MV-4-11 (cell line): ENCODE measurements at regions not wholly inside any gene's neighbourhood (a gene's known extent, or its start where the extent isn't known, plus 50 kb on each side); places are given as distances from the start of the nearest gene placed in this dataset.
"Not testable (repeated sequence)": the region's sequence is repeated elsewhere in the genome, so short reads cannot be mapped to it uniquely, and the experiment has no call there.

Experiments
- DNase-seq: peaks from one replicate; lab custom pipeline; 2025; lab: John Stamatoyannopoulos, UW

DNA sequence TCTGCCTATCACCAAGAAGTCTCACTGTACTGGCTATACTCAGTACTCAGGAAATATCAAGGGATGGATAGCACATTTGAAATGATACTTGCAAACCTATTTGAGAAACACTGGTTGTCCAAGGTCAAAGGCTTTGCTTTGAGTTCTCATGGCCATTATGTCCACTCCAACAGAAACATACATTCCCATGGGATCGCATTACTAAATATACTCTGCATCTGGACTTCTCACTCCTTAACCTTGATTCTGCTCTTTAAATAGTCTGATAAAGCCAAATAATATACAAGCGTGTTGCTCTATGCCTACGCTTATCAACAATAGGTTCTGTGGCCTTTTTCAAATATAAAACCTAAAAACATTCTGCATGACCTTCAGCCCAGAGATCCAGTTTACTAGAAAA, 1054.8 kb downstream of the MRPL39 start:
- no peak for DNase-seq

DNA sequence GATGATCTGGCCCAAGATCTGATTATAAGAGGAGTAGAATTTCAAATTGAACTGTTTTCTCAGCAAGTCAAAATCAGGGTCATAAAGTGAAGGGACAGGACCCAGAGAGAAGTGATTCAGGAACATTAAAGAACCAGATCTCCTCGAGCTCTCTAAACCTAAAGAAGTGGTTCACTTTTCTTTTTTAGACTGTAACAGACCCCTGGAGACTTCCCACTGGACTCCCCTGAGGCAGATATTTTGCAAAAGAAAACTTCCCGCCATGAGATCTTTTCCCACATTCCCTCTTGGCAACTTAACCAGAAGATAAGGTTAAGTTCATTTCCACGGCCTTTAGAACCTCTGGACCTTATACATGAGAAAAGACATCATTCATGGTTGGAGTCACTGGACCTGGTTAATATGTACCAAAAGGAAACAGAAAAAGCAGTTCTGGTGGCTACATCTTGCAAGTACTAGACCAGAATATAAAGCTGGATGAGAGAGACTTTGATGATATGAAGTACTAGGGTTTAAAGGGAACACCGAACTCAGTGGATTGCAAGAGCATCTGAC, 1061.4 kb downstream of the MRPL39 start:
- DNase-seq = no peak

DNA sequence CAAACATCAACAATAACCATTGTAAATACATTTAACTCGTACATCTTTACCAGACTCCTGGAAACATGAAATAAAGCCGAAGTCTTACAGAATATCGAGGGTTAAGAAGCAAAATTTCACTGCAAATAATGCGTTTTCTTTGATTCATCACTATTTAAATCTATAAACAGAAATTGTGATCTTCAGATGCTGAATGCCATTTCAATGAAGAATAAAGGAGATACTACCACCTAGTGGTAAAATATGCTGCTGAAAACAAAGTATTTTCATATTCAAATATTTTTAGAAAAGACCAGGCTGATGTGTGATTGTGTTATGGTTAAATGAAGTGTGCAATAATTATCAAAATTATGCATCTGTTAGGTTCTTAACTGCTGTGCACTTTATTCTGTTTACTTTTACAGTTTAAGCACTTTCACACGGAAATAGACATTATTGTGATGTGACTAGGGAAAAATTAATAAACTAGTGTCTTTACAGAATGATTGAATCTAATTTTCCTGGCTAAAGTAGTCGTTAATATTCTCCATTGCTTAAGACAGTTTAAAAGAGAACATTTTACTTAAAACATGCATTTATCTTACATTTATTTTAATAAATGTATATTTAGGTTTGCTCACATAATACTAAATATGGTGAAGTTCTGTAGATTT, 1093.1 kb downstream of the MRPL39 start:
- peak; percentile 6 for DNase-seq

- DNase-seq = no peak
Observed at GRCh38 chr21:24509131-24509530, 1098.2 kb downstream of the MRPL39 start.

DNA sequence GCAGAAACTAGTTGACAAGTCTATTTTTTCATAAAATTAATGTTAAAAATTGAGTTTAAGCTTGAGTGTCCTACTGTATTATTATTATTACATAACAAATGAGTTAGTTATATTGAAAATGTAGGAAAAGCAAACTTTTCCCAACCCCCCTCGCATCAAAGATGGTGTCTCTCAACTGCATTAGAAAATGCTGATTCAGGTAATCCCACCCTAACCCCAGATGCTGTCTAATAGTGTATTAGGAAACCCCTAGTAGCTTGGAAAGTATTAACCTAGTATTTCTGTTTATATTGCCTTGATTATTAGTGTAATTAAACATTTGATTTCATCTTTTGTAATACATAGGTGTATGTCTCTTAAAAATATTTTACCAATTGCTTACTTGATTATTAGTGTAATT, 1120.3 kb downstream of the MRPL39 start:
- no peak for DNase-seq

GRCh38 chr21:24483361-24483760, 1123.9 kb downstream of the MRPL39 start:
- not testable (repeated sequence) for DNase-seq

- DNase-seq = peak; percentile 59
Observed at GRCh38 chr21:24470852-24471251, 1136.4 kb downstream of the MRPL39 start.

- DNase-seq = no peak
Observed at GRCh38 chr21:24456358-24456757, 1150.9 kb downstream of the MRPL39 start.

DNA sequence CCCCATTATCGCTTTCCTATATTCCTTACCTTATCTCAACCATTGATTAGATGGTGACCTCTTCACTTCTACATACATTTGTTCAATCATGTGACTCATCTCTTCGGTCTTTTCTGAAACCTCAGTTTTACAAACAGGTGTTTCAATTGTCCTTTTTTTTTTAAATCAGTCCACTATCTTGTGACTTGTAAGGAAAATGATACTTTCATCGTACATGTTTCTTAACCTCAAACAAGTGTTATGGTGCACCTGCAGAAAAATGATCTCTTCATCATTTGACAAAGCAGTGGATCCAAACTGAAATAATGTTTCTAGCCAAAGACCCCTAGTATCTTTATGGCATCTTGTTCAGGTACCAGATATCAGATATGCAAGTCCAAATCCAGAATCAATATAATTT, 1157.2 kb downstream of the MRPL39 start:
- no peak for DNase-seq

- no peak for DNase-seq
Observed at GRCh38 chr21:24445517-24445916, 1161.8 kb downstream of the MRPL39 start.

DNA sequence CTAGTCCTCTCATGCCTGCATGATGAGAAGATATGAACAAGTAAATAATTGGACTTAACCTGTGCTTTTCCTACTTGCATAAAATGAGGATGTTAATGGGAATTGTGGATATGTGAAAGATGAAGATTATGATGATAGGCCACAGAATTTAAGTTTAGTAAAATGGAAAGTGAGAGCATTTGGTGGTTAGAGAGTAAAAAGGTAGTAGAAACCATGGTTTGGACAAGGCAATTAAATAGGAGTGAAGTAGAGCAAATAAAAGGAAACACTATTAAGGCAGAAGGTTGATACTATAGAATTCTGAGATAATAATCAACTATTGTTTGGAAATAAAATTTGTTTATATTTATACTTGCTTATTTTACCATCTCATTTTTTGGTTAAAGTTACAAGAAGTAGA, 1162.5 kb downstream of the MRPL39 start:
- DNase-seq = no peak

DNA sequence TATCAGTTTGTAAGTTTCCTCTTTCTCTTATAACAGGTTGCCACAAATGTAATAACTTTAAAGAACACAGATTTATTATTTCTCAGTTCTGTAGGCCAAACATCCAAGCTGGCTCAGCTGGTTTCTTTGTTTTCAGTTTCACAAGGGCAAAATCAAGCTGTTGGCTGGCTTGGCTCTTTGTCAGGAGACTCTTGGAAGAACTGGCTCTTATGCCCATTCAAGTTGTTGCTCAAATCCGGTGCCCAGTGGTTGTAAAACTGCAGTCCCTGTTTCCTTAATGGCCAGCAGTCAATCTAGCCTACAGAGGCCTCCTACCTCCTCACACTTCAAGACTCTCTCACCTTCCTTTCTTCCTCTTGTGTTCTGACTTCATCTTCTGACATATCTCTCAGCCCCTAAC, 1171.0 kb downstream of the MRPL39 start:
- DNase-seq = no peak

DNA sequence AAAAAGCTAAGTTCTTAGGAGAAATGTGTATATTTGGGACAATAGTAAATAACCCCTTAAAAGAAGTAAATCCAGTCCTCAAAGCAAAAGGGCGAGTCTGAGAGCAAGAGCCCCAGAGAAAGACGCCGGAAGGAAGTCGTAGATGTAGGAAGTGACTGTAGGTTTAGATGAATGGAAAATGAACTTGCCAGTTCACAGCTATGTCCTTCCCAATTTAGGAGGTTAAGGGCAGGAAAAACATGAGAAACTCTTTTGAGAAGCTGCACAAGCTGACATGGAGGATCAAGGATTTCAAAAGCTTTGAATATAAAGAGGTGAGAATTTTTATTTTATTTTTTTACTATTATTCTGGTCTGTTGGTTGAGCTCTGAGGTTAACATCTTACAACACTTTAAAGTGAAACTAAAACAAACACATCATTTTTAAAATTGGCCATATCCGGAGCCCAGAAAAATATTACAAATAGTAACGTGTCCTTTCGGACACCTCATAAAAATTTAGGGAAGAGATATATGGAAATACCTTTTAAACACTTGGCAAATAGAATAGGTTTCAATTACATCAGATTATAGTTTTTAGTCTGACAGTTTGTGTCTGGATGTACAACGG, 1178.6 kb downstream of the MRPL39 start:
- DNase-seq = peak; percentile 58

DNA sequence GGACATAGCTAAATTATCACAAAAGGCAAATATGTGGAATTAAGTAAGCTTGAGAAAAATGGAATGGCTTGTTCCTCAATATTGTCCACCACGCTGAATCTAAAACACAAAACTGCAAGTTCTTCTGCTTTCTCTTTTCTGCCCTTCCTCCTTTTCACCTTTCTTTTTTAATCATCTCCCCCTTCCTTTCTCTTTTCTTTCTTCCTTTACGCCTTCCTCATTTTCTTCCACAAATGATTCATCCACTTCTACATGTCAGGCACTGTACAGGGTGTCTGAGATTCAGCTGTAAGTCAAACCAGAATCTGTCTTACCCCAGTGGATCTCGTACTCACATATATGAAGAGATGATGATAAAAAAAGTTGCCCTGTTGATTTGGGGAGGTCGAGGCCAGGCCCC, 1182.5 kb downstream of the MRPL39 start:
- DNase-seq = peak; percentile 81

GRCh38 chr21:24423546-24423945, 1183.7 kb downstream of the MRPL39 start:
- no peak for DNase-seq

GRCh38 chr21:24420689-24421088, 1186.6 kb downstream of the MRPL39 start:
- DNase-seq = peak; percentile 77

- DNase-seq = not testable (repeated sequence)
Observed at GRCh38 chr21:24419641-24420040, 1187.6 kb downstream of the MRPL39 start.

- no peak for DNase-seq
Observed at GRCh38 chr21:24418671-24419070, 1188.6 kb downstream of the MRPL39 start.

DNA sequence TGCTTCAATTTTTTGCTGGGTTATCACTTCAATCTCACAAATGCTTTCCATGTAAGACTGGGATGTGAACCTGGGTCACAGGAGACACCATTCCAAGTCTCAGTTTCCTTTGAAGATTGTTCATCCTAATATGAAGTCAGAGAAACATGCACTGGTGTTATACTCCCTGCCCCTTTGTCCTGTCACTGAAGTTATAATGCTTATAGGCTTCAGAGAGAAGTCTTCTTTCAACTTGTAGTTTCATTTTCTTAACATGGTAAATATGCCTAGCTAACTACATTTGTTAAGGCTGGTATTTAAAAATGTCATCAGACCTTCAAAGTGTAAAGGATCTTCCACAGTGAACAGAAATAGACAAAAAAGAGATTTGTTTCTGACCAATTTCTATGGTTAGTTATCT, 1195.9 kb downstream of the MRPL39 start:
- DNase-seq = no peak

- no peak for DNase-seq
Observed at GRCh38 chr21:24403221-24403620, 1204.1 kb downstream of the MRPL39 start.

DNA sequence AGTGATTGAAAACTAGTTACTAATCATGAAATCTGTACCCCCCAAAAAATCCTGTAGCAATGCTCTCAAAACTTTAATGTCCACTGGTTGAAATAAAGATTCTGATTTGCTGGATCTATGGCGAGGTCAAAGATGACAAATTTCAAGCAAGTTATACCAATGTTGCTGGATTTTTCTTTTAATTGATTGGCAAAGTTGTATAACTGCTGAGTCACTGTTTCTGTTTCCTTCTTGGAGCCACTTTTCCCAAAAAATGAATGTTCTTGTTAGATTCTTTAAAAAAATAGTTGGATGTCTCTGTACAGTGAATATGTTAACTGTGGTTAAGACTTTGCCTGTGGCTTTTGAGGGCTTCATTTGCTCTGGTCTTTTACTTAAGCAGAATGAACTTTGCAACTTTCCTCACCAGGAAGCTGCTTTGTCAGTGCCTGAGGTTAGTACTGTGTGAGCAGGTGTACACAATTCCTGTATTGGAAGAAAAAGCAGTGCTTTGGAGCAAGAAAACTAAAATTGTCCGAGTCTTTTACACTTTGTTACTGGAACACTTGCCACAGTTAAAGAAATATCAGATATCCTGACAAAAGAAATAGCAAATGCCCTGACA, 1211.9 kb downstream of the MRPL39 start:
- no peak for DNase-seq

DNA sequence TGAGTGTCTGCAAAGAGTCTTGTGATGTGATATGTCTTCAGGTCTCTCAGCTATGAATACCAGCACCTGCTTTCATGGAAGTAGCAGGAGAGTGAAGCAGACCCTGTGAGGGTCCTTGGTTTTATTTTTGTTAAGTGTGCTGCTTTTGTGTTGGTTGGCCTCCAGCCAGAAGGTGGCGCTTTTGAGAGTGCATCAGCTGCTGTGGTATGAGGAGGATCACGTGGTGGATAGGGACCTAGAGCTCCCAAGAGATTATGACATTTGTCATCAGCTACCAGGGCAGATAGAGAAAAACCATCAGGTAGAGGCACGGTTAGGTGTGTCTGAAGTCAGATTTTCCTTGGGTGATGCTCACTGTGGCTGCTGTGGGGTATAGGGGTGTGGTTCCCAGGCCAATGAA, 1232.1 kb downstream of the MRPL39 start:
- DNase-seq = peak; percentile 31

- DNase-seq = no peak
Observed at GRCh38 chr21:24372506-24372905, 1234.8 kb downstream of the MRPL39 start.
